ENCODE measurements at regions not wholly inside any gene's neighbourhood (a gene's known extent, or its start where the extent isn't known, plus 50 kb on each side); places are given as distances from the start of the nearest gene placed in this dataset.

GRCh38 chr1:214902636-214903320, 179.8 kb upstream of the KCNK2 start:
- peak; percentile 9 for DNase-seq
- in situ Hi-C loops (cut with HindIII; ENCODE audit: low pct_ligation_motif_present, low pct_unique_long_range_greater_than_20kb, low sequenced_read_pairs): no loop called here

GRCh38 chr1:214912127-214912526, 170.4 kb upstream of the KCNK2 start:
- no peak for DNase-seq
- in situ Hi-C loops (cut with HindIII; ENCODE audit: low pct_ligation_motif_present, low pct_unique_long_range_greater_than_20kb, low sequenced_read_pairs): no loop called here

- no peak for DNase-seq
- in situ Hi-C loops (cut with HindIII; ENCODE audit: low pct_ligation_motif_present, low pct_unique_long_range_greater_than_20kb, low sequenced_read_pairs): no loop called here
Observed at GRCh38 chr1:214913966-214914365, 168.6 kb upstream of the KCNK2 start.

GRCh38 chr1:214917081-214917635, 165.4 kb upstream of the KCNK2 start:
- in situ Hi-C loops (cut with HindIII; ENCODE audit: low pct_ligation_motif_present, low pct_unique_long_range_greater_than_20kb, low sequenced_read_pairs): no loop called here
- no peak for DNase-seq

GRCh38 chr1:214918745-214919144, 163.8 kb upstream of the KCNK2 start:
- in situ Hi-C loops (cut with HindIII; ENCODE audit: low pct_ligation_motif_present, low pct_unique_long_range_greater_than_20kb, low sequenced_read_pairs): no loop called here
- no peak for DNase-seq

GRCh38 chr1:214920337-214920736, 162.2 kb upstream of the KCNK2 start:
- in situ Hi-C loops (cut with HindIII; ENCODE audit: low pct_ligation_motif_present, low pct_unique_long_range_greater_than_20kb, low sequenced_read_pairs): no loop called here

GRCh38 chr1:214923278-214923915, 159.1 kb upstream of the KCNK2 start:
- DNase-seq: no peak
- in situ Hi-C loops (cut with HindIII; ENCODE audit: low pct_ligation_motif_present, low pct_unique_long_range_greater_than_20kb, low sequenced_read_pairs): no loop called here

More at GRCh38 chr1:214920337-214920736, 162.2 kb upstream of the KCNK2 start:
- no peak for DNase-seq

- in situ Hi-C loops (cut with HindIII; ENCODE audit: low pct_ligation_motif_present, low pct_unique_long_range_greater_than_20kb, low sequenced_read_pairs): no loop called here
- no peak for DNase-seq
Observed at GRCh38 chr1:214927796-214928195, 154.7 kb upstream of the KCNK2 start.

- no peak for DNase-seq
- in situ Hi-C loops (cut with HindIII; ENCODE audit: low pct_ligation_motif_present, low pct_unique_long_range_greater_than_20kb, low sequenced_read_pairs): no loop called here
Observed at GRCh38 chr1:214928574-214928973, 154.0 kb upstream of the KCNK2 start.

- DNase-seq: no peak
- in situ Hi-C loops (cut with HindIII; ENCODE audit: low pct_ligation_motif_present, low pct_unique_long_range_greater_than_20kb, low sequenced_read_pairs): no loop called here
Observed at GRCh38 chr1:214933375-214933774, 149.2 kb upstream of the KCNK2 start.

GRCh38 chr1:214934045-214934444, 148.5 kb upstream of the KCNK2 start:
- in situ Hi-C loops (cut with HindIII; ENCODE audit: low pct_ligation_motif_present, low pct_unique_long_range_greater_than_20kb, low sequenced_read_pairs): no loop called here
- DNase-seq: no peak

- no peak for DNase-seq
- in situ Hi-C loops (cut with HindIII; ENCODE audit: low pct_ligation_motif_present, low pct_unique_long_range_greater_than_20kb, low sequenced_read_pairs): no loop called here
Observed at GRCh38 chr1:214935258-214935657, 147.3 kb upstream of the KCNK2 start.

- in situ Hi-C loops (cut with HindIII; ENCODE audit: low pct_ligation_motif_present, low pct_unique_long_range_greater_than_20kb, low sequenced_read_pairs): no loop called here
- no peak for DNase-seq
Observed at GRCh38 chr1:214939180-214939579, 143.4 kb upstream of the KCNK2 start.

GRCh38 chr1:214941061-214941460, 141.5 kb upstream of the KCNK2 start:
- no peak for DNase-seq
- in situ Hi-C loops (cut with HindIII; ENCODE audit: low pct_ligation_motif_present, low pct_unique_long_range_greater_than_20kb, low sequenced_read_pairs): no loop called here

GRCh38 chr1:214943054-214943453, 139.5 kb upstream of the KCNK2 start:
- in situ Hi-C loops (cut with HindIII; ENCODE audit: low pct_ligation_motif_present, low pct_unique_long_range_greater_than_20kb, low sequenced_read_pairs): no loop called here
- DNase-seq: no peak

- DNase-seq: no peak
- in situ Hi-C loops (cut with HindIII; ENCODE audit: low pct_ligation_motif_present, low pct_unique_long_range_greater_than_20kb, low sequenced_read_pairs): no loop called here
Observed at GRCh38 chr1:214946615-214947014, 135.9 kb upstream of the KCNK2 start.

- DNase-seq: peak; percentile 11
- in situ Hi-C loops (cut with HindIII; ENCODE audit: low pct_ligation_motif_present, low pct_unique_long_range_greater_than_20kb, low sequenced_read_pairs): no loop called here
Observed at GRCh38 chr1:214952648-214953047, 129.9 kb upstream of the KCNK2 start.

- in situ Hi-C loops (cut with HindIII; ENCODE audit: low pct_ligation_motif_present, low pct_unique_long_range_greater_than_20kb, low sequenced_read_pairs): no loop called here
- DNase-seq: no peak
Observed at GRCh38 chr1:214953901-214954616, 128.5 kb upstream of the KCNK2 start.

- DNase-seq: no peak
Observed at GRCh38 chr1:214954617-214954949, 128.0 kb upstream of the KCNK2 start.

More at GRCh38 chr1:214954617-214954949, 128.0 kb upstream of the KCNK2 start:
- in situ Hi-C loops (cut with HindIII; ENCODE audit: low pct_ligation_motif_present, low pct_unique_long_range_greater_than_20kb, low sequenced_read_pairs): no loop called here
